ENCODE measurements at regions not wholly inside any gene's neighbourhood (a gene's known extent, or its start where the extent isn't known, plus 50 kb on each side); places are given as distances from the start of the nearest gene placed in this dataset.

- Histone ChIP-seq H3K4ac (ENCODE audit: low read depth, low read length) (peak overlapping the region; percentile 95), H3K18ac (ENCODE audit: low read length) (peak overlapping the region; percentile 85), H3K79me1 (ENCODE audit: low read length) (peaks cover 48% of the 10 kb centered on the region), H3K4me2 (ENCODE audit: low read length) (no peak overlapping the region), H3K4me3 (ENCODE audit: low read depth, low read length) (no peak overlapping the region), H3K79me2 (ENCODE audit: control insufficient read depth, insufficient read depth, low read length, poor library complexity) (peaks cover 12% of the 10 kb centered on the region), H2AK5ac (ENCODE audit: low read length) (peak overlapping the region; percentile 92), H3K9me3 (ENCODE audit: insufficient read depth, low read depth, low read length) (no peaks in the 10 kb centered on the region), H3K36me3 (ENCODE audit: control insufficient read depth in 1 of 2, insufficient read depth in 2 of 2, low read length in 2 of 2) (peaks cover 2 to 6% of the 10 kb centered on the region in 2 experiments), H2BK5ac (ENCODE audit: low read depth, low read length, poor library complexity) (peak overlapping the region; percentile 85), H3K14ac (ENCODE audit: low read length) (peak overlapping the region; percentile 88), H2BK120ac (ENCODE audit: insufficient read depth, low read length, poor library complexity) (peak overlapping the region; percentile 99), H3K27me3 (ENCODE audit: insufficient read depth, low read length) (no peaks in the 10 kb centered on the region), H4K12ac (ENCODE audit: low read depth, low read length) (no peak overlapping the region), H2BK12ac (ENCODE audit: low read length) (peak overlapping the region; percentile 99), H2AFZ (ENCODE audit: insufficient read depth, low read length, poor library complexity) (no peak overlapping the region), H3K9ac (ENCODE audit: low read length) (no peak overlapping the region), H3K23ac (ENCODE audit: low read length) (no peak overlapping the region), H4K8ac (ENCODE audit: low read depth, low read length) (peak overlapping the region; percentile 81), H4K91ac (ENCODE audit: low read depth, low read length) (peak overlapping the region; percentile 98), H3K4me1 (ENCODE audit: control insufficient read depth in 1 of 2, insufficient read depth in 2 of 2, low read length in 2 of 2) (peaks cover 21 to 34% of the 10 kb centered on the region in 2 experiments), H3K27ac (ENCODE audit: low read depth, low read length) (peak overlapping the region; percentile 44)
- no CpG with 5 or more reads among the region's 1 CpG for WGBS (ENCODE audit: extremely low coverage, insufficient coverage, insufficient read length)
- DNase-seq = peak in 1 of 2 donors; percentile 31
Measured at GRCh38 chr7:46035166-46035565, 114.1 kb upstream of the IGFBP3 start.

GRCh38 chr7:46034056-46034768 lies 113.1 kb upstream of the IGFBP3 start:
- H2BK120ac ChIP-seq (ENCODE audit: insufficient read depth, low read length, poor library complexity) = peak overlapping the region; percentile 100
- H4K8ac ChIP-seq (ENCODE audit: low read depth, low read length) = no peak overlapping the region
- peak overlapping the region; percentile 98 for H2BK5ac ChIP-seq (ENCODE audit: low read depth, low read length, poor library complexity)
- peak overlapping the region; percentile 100 for H4K91ac ChIP-seq (ENCODE audit: low read depth, low read length)
- peak overlapping the region; percentile 100 for H2BK12ac ChIP-seq (ENCODE audit: low read length)
- no peak overlapping the region for H3K4me2 ChIP-seq (ENCODE audit: low read length)
- no peak overlapping the region for H2AFZ ChIP-seq (ENCODE audit: insufficient read depth, low read length, poor library complexity)
- H3K9me3 ChIP-seq (ENCODE audit: insufficient read depth, low read depth, low read length) = no peaks in the 10 kb centered on the region
- H3K79me2 ChIP-seq (ENCODE audit: control insufficient read depth, insufficient read depth, low read length, poor library complexity) = peaks cover 12% of the 10 kb centered on the region
- H4K12ac ChIP-seq (ENCODE audit: low read depth, low read length) = no peak overlapping the region
- no peak overlapping the region for H3K23ac ChIP-seq (ENCODE audit: low read length)
- H3K18ac ChIP-seq (ENCODE audit: low read length) = no peak overlapping the region
- H3K4ac ChIP-seq (ENCODE audit: low read depth, low read length) = peak overlapping the region; percentile 35
- H3K79me1 ChIP-seq (ENCODE audit: low read length) = peaks cover 52% of the 10 kb centered on the region
- H3K4me3 ChIP-seq (ENCODE audit: low read depth, low read length) = no peak overlapping the region
- peak overlapping the region; percentile 90 for H3K27ac ChIP-seq (ENCODE audit: low read depth, low read length)
- H2AK5ac ChIP-seq (ENCODE audit: low read length) = peak overlapping the region; percentile 72
- peaks cover 23 to 36% of the 10 kb centered on the region in 2 experiments for H3K4me1 ChIP-seq (ENCODE audit: control insufficient read depth in 1 of 2, insufficient read depth in 2 of 2, low read length in 2 of 2)
- WGBS (ENCODE audit: extremely low coverage, insufficient coverage, insufficient read length) = no CpG with 5 or more reads among the region's 5 CpGs
- H3K9ac ChIP-seq (ENCODE audit: low read length) = no peak overlapping the region
- peaks cover 2 to 6% of the 10 kb centered on the region in 2 experiments for H3K36me3 ChIP-seq (ENCODE audit: control insufficient read depth in 1 of 2, insufficient read depth in 2 of 2, low read length in 2 of 2)
- H3K27me3 ChIP-seq (ENCODE audit: insufficient read depth, low read length) = no peaks in the 10 kb centered on the region
- peak overlapping the region; percentile 100 for H3K14ac ChIP-seq (ENCODE audit: low read length)
- peak in 1 of 2 donors; percentile 47 for DNase-seq

- peak overlapping the region; percentile 72 for H2AK5ac ChIP-seq (ENCODE audit: low read length)
- H3K18ac ChIP-seq (ENCODE audit: low read length) = peak overlapping the region; percentile 98
- no peak for DNase-seq
- H4K8ac ChIP-seq (ENCODE audit: low read depth, low read length) = peak overlapping the region; percentile 94
- WGBS (ENCODE audit: extremely low coverage, insufficient coverage, insufficient read length) = no CpG with 5 or more reads among the region's 6 CpGs
- peaks cover 23 to 36% of the 10 kb centered on the region in 2 experiments for H3K4me1 ChIP-seq (ENCODE audit: control insufficient read depth in 1 of 2, insufficient read depth in 2 of 2, low read length in 2 of 2)
- H3K36me3 ChIP-seq (ENCODE audit: control insufficient read depth in 1 of 2, insufficient read depth in 2 of 2, low read length in 2 of 2) = peaks cover 2 to 6% of the 10 kb centered on the region in 2 experiments
- peak overlapping the region; percentile 15 for H3K4me2 ChIP-seq (ENCODE audit: low read length)
- peak overlapping the region; percentile 14 for H4K12ac ChIP-seq (ENCODE audit: low read depth, low read length)
- peaks cover 12% of the 10 kb centered on the region for H3K79me2 ChIP-seq (ENCODE audit: control insufficient read depth, insufficient read depth, low read length, poor library complexity)
- H3K27ac ChIP-seq (ENCODE audit: low read depth, low read length) = peak overlapping the region; percentile 90
- H3K4me3 ChIP-seq (ENCODE audit: low read depth, low read length) = no peak overlapping the region
- peak overlapping the region; percentile 98 for H2BK5ac ChIP-seq (ENCODE audit: low read depth, low read length, poor library complexity)
- H3K9ac ChIP-seq (ENCODE audit: low read length) = no peak overlapping the region
- no peak overlapping the region for H3K23ac ChIP-seq (ENCODE audit: low read length)
- H3K79me1 ChIP-seq (ENCODE audit: low read length) = peaks cover 54% of the 10 kb centered on the region
- no peaks in the 10 kb centered on the region for H3K9me3 ChIP-seq (ENCODE audit: insufficient read depth, low read depth, low read length)
- peak overlapping the region; percentile 82 for H3K4ac ChIP-seq (ENCODE audit: low read depth, low read length)
- peak overlapping the region; percentile 38 for H2AFZ ChIP-seq (ENCODE audit: insufficient read depth, low read length, poor library complexity)
- peak overlapping the region; percentile 100 for H2BK12ac ChIP-seq (ENCODE audit: low read length)
- peak overlapping the region; percentile 100 for H4K91ac ChIP-seq (ENCODE audit: low read depth, low read length)
- H2BK120ac ChIP-seq (ENCODE audit: insufficient read depth, low read length, poor library complexity) = peak overlapping the region; percentile 100
- H3K27me3 ChIP-seq (ENCODE audit: insufficient read depth, low read length) = no peaks in the 10 kb centered on the region
- peak overlapping the region; percentile 100 for H3K14ac ChIP-seq (ENCODE audit: low read length)
Measured at GRCh38 chr7:46033592-46033991, 112.5 kb upstream of the IGFBP3 start.

GRCh38 chr7:46032942-46033341 lies 111.9 kb upstream of the IGFBP3 start:
- Histone ChIP-seq H3K23ac (ENCODE audit: low read length) (no peak overlapping the region), H3K79me2 (ENCODE audit: control insufficient read depth, insufficient read depth, low read length, poor library complexity) (peaks cover 12% of the 10 kb centered on the region), H2BK12ac (ENCODE audit: low read length) (peak overlapping the region; percentile 100), H3K4me1 (ENCODE audit: control insufficient read depth in 1 of 2, insufficient read depth in 2 of 2, low read length in 2 of 2) (peaks cover 23 to 36% of the 10 kb centered on the region in 2 experiments), H3K18ac (ENCODE audit: low read length) (peak overlapping the region; percentile 70), H3K9ac (ENCODE audit: low read length) (no peak overlapping the region), H4K12ac (ENCODE audit: low read depth, low read length) (peak overlapping the region; percentile 43), H2BK5ac (ENCODE audit: low read depth, low read length, poor library complexity) (peak overlapping the region; percentile 98), H2AFZ (ENCODE audit: insufficient read depth, low read length, poor library complexity) (no peak overlapping the region), H4K8ac (ENCODE audit: low read depth, low read length) (peak overlapping the region; percentile 94), H3K14ac (ENCODE audit: low read length) (peak overlapping the region; percentile 100), H4K91ac (ENCODE audit: low read depth, low read length) (peak overlapping the region; percentile 100), H3K4me3 (ENCODE audit: low read depth, low read length) (no peak overlapping the region), H3K27ac (ENCODE audit: low read depth, low read length) (peak overlapping the region; percentile 90), H3K36me3 (ENCODE audit: control insufficient read depth in 1 of 2, insufficient read depth in 2 of 2, low read length in 2 of 2) (peaks cover 2 to 6% of the 10 kb centered on the region in 2 experiments), H2BK120ac (ENCODE audit: insufficient read depth, low read length, poor library complexity) (peak overlapping the region; percentile 100), H3K4me2 (ENCODE audit: low read length) (no peak overlapping the region), H3K4ac (ENCODE audit: low read depth, low read length) (peak overlapping the region; percentile 82), H3K27me3 (ENCODE audit: insufficient read depth, low read length) (no peaks in the 10 kb centered on the region), H3K9me3 (ENCODE audit: insufficient read depth, low read depth, low read length) (no peaks in the 10 kb centered on the region), H3K79me1 (ENCODE audit: low read length) (peaks cover 51% of the 10 kb centered on the region), H2AK5ac (ENCODE audit: low read length) (peak overlapping the region; percentile 72)
- no CpG with 5 or more reads among the region's 2 CpGs for WGBS (ENCODE audit: extremely low coverage, insufficient coverage, insufficient read length)
- DNase-seq = peak; percentile 87 to 95
